ENCODE measurements at regions not wholly inside any gene's neighbourhood (a gene's known extent, or its start where the extent isn't known, plus 50 kb on each side); places are given as distances from the start of the nearest gene placed in this dataset.

DNA sequence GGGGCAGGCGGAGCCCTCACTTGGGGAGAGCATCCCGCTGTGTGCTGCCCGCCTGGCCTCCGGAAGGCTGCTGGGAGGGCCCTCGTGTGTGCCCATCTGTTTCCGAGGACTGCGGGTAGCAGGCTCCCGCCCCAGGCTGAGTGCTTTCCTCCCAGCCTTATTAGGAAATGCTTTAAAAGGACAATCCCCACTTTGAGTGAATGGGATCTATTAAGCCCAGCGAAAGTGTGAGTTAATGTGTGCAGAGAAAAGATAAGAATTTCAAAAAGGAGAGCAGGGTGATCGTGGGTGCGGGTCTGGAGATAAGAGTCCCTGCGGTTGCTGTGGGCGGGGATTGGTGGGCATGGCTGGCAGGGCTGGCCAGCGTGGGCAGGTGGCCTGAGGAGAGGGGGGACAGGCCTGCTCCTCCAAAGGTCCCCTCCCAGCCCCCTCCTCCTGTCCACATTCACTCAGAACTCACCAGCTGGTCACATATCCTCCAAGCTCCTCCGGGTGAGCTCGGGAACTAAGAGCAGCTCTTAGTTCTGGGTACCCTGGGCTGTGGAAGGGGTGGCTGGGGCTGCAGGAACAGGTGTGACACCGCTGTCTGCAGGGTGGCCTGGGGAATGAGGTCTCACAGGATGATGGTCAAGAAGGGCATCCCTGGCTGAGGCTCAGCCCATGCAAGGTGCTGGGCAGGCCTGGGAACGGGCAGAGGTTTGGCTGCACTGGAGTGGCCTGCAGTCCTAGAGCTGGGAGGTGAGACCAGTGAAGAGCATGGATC is 1260.3 kb downstream of the BRD1 start:
- H3K4me3 Mint-ChIP-seq = no peak overlapping the region
- no peaks in the 10 kb centered on the region; the same call in none of the 2 replicates for H3K27me3 Mint-ChIP-seq (ENCODE audit: insufficient read depth)
- no peak overlapping the region for H3K27ac Mint-ChIP-seq
- DNase-seq = no peak
- TF ChIP-seq, protein P1, sequence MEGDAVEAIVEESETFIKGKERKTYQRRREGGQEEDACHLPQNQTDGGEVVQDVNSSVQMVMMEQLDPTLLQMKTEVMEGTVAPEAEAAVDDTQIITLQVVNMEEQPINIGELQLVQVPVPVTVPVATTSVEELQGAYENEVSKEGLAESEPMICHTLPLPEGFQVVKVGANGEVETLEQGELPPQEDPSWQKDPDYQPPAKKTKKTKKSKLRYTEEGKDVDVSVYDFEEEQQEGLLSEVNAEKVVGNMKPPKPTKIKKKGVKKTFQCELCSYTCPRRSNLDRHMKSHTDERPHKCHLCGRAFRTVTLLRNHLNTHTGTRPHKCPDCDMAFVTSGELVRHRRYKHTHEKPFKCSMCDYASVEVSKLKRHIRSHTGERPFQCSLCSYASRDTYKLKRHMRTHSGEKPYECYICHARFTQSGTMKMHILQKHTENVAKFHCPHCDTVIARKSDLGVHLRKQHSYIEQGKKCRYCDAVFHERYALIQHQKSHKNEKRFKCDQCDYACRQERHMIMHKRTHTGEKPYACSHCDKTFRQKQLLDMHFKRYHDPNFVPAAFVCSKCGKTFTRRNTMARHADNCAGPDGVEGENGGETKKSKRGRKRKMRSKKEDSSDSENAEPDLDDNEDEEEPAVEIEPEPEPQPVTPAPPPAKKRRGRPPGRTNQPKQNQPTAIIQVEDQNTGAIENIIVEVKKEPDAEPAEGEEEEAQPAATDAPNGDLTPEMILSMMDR (IDR thresholded peaks at IDR 0.05) = no peak
- no peaks in the 10 kb centered on the region for H3K4me1 Mint-ChIP-seq (ENCODE audit: low read depth)
- peaks cover 65% of the 10 kb centered on the region for H3K9me3 Mint-ChIP-seq
- peaks cover 10% of the 10 kb centered on the region; the same call in 1 of the 2 replicates for H3K36me3 Mint-ChIP-seq (ENCODE audit: low read depth)

GRCh38 chr22:48566741-48567140 is 1260.9 kb downstream of the BRD1 start:
- H3K27ac Mint-ChIP-seq = no peak overlapping the region
- H3K4me1 Mint-ChIP-seq (ENCODE audit: low read depth) = no peaks in the 10 kb centered on the region
- TF ChIP-seq, protein P1 (IDR thresholded peaks at IDR 0.05) = no peak
- peaks cover 10% of the 10 kb centered on the region; the same call in 1 of the 2 replicates for H3K36me3 Mint-ChIP-seq (ENCODE audit: low read depth)
- H3K9me3 Mint-ChIP-seq = peaks cover 62% of the 10 kb centered on the region
- no peak overlapping the region for H3K4me3 Mint-ChIP-seq
- H3K27me3 Mint-ChIP-seq (ENCODE audit: insufficient read depth) = no peaks in the 10 kb centered on the region; the same call in none of the 2 replicates
- DNase-seq = no peak

- H3K27me3 Mint-ChIP-seq (ENCODE audit: insufficient read depth) = no peaks in the 10 kb centered on the region; the same call in none of the 2 replicates
- H3K36me3 Mint-ChIP-seq (ENCODE audit: low read depth) = peaks cover 12% of the 10 kb centered on the region; the same call in 1 of the 2 replicates
- TF ChIP-seq, protein P1 (IDR thresholded peaks at IDR 0.05) = no peak
- H3K27ac Mint-ChIP-seq = no peak overlapping the region
- peaks cover 65% of the 10 kb centered on the region for H3K9me3 Mint-ChIP-seq
- no peak overlapping the region for H3K4me3 Mint-ChIP-seq
- DNase-seq = no peak
- no peaks in the 10 kb centered on the region for H3K4me1 Mint-ChIP-seq (ENCODE audit: low read depth)
Observed at GRCh38 chr22:48565901-48566501, 1261.7 kb downstream of the BRD1 start.

DNA sequence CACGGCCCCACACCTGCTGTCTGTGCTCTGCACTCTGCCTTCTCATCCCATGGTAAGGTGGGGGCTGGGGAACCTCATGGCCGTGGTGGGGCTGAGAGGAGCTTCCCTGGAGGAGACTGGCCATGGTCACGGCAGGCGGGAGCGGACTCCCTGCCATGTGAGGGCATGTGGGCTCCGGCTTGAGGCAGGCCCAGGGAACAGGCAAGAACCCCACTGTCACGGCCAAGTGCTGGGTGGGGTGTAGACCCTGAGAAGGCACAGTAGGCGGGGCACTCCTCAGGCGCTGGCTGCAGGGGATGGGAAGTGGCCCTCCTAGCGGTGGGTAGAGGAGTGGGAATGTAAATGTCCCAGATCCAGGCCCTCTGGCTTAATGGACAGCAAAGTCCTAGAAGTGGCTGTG is 1262.7 kb downstream of the BRD1 start:
- H3K4me1 Mint-ChIP-seq (ENCODE audit: low read depth) = no peaks in the 10 kb centered on the region
- no peaks in the 10 kb centered on the region; the same call in none of the 2 replicates for H3K27me3 Mint-ChIP-seq (ENCODE audit: insufficient read depth)

GRCh38 chr22:48563966-48564330 is 1263.7 kb downstream of the BRD1 start:
- no peaks in the 10 kb centered on the region for H3K4me1 Mint-ChIP-seq (ENCODE audit: low read depth)
- H3K4me3 Mint-ChIP-seq = no peak overlapping the region
- peaks cover 8% of the 10 kb centered on the region; the same call in 1 of the 2 replicates for H3K36me3 Mint-ChIP-seq (ENCODE audit: low read depth)
- H3K9me3 Mint-ChIP-seq = peaks cover 54% of the 10 kb centered on the region
- DNase-seq = no peak
- no peaks in the 10 kb centered on the region; the same call in none of the 2 replicates for H3K27me3 Mint-ChIP-seq (ENCODE audit: insufficient read depth)
- H3K27ac Mint-ChIP-seq = no peak overlapping the region
- TF ChIP-seq, protein P1 (IDR thresholded peaks at IDR 0.05) = no peak

More for the DNA sequence above, 1262.7 kb downstream of the BRD1 start:
- TF ChIP-seq, protein P1 (IDR thresholded peaks at IDR 0.05) = no peak
- no peak overlapping the region for H3K4me3 Mint-ChIP-seq
- peaks cover 11% of the 10 kb centered on the region for H3K36me3 Mint-ChIP-seq (ENCODE audit: low read depth)
- H3K9me3 Mint-ChIP-seq = peaks cover 59% of the 10 kb centered on the region
- no peak for DNase-seq
- H3K27ac Mint-ChIP-seq = no peak overlapping the region
